ENCODE measurements at regions not wholly inside any gene's neighbourhood (a gene's known extent, or its start where the extent isn't known, plus 50 kb on each side); places are given as distances from the start of the nearest gene placed in this dataset.

DNA sequence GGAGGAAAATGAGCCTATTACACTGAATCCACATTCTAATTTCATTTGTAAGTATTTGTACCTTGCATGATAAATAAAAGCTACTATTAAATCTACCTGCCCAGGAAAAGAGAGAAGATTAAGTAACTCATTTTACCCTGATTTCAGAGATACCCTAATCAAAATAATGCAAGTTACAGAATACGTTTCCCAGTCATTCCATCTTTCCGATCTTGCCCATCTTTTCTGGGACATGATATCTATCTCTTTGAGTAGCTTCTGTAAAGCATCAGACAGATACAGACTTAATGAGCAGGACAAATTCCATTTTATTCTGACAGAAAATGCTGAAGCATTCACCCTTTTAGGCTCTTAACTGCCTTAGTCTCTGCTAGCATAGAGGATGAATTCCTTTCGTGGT, 56.6 kb downstream of the SPRY2 start:
- DNase-seq (ENCODE audit: low read depth in 2 of 2) = no peak

- DNase-seq (ENCODE audit: low read depth in 2 of 2) = no peak
Measured at GRCh38 chr13:80278706-80279105, 62.2 kb downstream of the SPRY2 start.

- no peak for DNase-seq (ENCODE audit: low read depth in 2 of 2)
Measured at GRCh38 chr13:80276371-80277289, 64.3 kb downstream of the SPRY2 start.

DNA sequence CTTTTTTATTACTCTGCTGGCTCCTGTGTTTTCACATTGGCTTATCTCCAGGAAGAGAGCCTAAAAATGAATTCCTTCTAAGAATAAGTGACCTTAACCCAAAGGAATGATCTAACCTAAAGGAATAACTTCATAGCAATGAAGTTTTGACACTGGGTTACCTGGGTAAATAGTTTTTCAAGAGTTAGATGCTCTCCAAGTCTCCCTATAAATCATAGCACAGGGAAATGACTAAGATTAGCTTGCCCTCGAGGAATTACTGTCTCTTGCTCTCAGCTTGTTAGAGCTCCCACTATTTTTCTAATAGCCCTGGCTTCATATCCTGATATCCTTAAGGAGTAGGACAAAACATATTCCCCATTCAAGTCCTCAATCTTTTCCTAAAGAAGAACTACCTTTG, 66.3 kb downstream of the SPRY2 start:
- no peak for DNase-seq (ENCODE audit: low read depth in 2 of 2)

DNA sequence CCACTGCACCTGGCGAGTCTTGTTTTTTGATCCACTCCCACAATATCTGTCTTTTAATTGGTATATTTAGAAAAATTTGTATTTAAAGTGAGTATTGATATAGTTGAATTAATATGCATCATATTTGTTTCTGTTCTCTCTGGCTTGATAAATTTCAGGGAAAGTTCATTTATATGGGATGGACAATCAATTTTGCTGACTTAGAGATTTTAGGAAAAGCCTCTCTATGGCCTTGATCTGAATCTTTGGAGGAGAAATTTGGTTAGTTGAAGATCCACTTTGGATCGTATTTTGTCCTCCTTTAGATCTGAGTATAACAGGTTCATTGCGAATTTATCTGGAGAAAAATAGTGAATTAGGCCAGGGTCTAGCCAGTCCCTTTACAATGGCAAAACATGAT, 67.2 kb downstream of the SPRY2 start:
- no peak for DNase-seq (ENCODE audit: low read depth in 2 of 2)

GRCh38 chr13:80265348-80265747, 75.6 kb downstream of the SPRY2 start:
- no peak for DNase-seq (ENCODE audit: low read depth in 2 of 2)

- no peak for DNase-seq (ENCODE audit: low read depth in 2 of 2)
Measured at GRCh38 chr13:80263745-80264513, 77.0 kb downstream of the SPRY2 start.

- DNase-seq (ENCODE audit: low read depth in 2 of 2) = no peak
Measured at GRCh38 chr13:80262051-80262695, 78.8 kb downstream of the SPRY2 start.

GRCh38 chr13:80259159-80259558, 81.8 kb downstream of the SPRY2 start:
- no peak for DNase-seq (ENCODE audit: low read depth in 2 of 2)

DNA sequence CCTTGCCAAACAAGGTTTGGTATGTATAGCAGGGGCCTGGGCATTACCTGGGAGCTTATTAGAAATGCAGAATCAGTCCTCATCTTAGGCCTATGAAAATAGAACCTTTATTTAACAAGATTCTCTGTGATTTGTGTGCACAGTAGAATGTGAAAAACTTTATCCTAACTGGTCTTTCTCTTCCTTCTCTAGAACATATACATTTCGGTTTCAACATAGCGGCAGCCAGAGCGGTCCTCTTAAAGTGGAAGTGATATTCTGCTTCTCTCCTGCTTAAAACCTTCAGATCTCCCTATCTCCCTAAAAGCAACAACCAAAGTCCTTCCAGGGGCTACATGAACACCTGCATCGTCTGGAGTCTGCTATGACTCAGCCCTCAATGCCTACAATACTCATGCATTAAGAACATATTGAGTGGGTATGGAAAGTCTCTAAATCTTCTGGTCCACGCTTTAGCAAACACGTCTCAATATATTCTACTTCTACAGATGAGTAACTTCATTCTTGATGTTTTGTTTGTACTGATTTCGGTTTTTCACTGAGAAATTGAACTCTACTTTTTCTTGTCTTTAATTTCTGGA, 84.5 kb downstream of the SPRY2 start:
- no peak for DNase-seq (ENCODE audit: low read depth in 2 of 2)

- DNase-seq (ENCODE audit: low read depth in 2 of 2) = no peak
Measured at GRCh38 chr13:80255946-80256345, 85.0 kb downstream of the SPRY2 start.

DNA sequence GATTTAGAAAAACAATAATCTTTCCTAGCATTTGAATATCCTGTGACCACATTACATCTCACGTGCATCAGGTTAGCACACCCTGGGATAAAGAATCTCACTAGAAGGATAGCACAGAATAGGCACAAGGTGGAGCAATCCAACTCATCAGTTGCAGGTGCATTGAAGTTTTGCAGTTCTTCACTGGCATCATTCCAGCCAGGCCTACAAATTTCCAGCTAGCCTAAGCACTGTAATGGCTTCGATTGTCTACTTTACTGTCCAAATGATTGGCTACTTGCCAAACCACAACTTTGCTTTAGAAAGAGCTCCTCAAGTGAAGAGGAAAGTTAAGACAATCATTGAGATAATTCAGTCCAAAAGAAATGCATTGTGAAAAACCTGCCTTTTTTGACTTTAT, 89.5 kb downstream of the SPRY2 start:
- DNase-seq (ENCODE audit: low read depth in 2 of 2) = no peak

DNA sequence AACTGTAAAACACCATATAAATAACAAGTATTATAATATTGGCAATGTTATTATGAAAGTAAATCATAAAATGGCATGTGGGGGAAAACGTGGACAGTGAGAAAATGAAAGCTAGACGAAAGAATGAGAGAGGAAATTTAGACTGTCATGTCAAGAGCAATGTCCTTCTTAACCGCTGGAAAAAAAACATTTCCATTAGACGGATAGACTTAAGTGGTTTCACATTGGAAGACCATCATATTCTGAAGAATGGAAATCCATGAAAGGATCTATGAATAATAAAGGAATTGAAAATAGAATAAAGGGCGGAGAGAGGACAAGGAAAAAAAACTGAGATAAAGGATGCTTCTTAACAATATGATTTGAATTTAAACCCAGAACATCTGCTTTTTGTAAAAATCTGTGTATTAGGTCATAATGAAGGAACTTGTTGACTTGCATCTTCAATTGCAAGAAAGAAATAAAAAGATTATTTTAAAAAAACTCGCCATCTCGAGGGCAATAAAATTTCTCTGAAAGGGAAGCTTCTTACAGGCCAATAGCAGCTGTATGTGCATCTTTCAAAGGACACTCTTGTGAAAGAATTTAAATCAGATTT, 90.6 kb downstream of the SPRY2 start:
- no peak for DNase-seq (ENCODE audit: low read depth in 2 of 2)

GRCh38 chr13:80249516-80250212, 91.3 kb downstream of the SPRY2 start:
- DNase-seq (ENCODE audit: low read depth in 2 of 2) = no peak

DNA sequence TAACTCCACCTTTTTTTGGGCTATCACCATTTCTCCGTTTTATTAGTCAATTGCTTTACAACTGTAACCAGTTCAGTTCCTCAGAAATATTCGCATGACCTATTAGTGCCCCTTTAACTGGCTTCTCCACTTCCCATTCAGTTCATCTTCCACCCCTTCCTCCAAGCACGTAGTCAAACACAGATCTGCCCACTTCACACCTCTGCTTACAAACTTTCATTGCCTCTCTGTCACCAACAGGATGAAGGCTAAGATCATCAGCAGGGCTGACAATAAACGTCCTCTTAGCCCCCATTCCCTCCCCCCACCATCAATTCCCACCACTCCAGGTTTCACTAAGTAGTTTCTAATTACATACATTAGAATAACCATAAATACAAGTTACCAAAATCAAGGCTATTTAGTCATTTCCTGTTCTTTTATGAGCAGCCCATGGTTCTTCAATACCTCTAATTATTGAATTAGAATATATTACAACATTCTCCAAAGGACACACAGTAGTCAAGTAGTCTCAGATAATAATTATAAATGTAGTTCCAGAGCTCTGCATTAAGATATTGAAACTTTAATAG, 95.7 kb downstream of the SPRY2 start:
- no peak for DNase-seq (ENCODE audit: low read depth in 2 of 2)

DNA sequence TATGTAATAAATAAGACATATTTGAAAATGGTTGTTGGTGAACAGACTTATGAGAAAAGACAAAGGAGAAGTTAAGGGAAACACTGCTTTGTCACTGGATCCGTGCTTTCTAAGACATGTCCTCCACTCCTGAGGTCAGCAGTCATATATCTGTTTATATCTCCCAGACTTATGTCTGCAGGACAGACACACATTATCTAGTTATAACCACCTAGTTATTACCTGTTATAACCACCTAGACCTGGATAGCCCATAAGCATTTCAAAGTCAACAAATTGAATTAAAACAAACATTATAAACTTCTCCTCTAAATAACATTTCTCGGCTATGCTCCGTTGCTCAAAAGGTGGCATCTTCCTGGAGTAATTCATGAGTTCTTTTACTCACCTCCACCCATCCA, 96.4 kb downstream of the SPRY2 start:
- no peak for DNase-seq (ENCODE audit: low read depth in 2 of 2)

DNA sequence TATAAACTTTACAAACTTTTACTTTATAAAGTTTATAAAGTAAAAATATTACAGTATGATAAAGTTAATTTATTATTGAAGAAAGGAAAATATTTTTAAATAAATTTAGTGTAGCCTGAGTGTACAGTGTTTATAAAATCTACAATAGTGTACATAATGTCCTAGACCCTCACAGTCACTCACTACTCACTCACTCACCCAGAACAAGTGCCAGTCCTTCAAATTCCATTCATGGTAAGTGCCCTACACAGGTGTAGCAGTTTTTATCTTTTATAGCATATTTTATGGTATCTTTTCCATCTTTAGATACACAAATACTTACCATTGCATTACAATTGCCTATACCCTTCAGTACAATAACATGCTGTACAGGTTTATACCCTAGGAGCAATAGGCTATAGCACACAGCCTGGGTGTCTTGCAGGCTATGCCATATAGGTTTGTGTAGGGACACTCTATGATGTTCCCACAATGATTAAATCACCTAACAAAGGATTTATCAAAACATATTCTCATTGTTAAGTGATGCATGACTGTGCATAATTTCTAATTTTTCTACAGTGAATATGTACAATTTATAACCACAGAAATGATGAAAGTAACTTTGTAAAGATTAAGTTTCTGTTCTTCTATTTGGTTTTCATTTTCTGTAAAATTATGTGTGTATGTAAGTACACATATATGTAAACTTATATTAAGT, 98.0 kb downstream of the SPRY2 start:
- no peak for DNase-seq (ENCODE audit: low read depth in 2 of 2)

DNA sequence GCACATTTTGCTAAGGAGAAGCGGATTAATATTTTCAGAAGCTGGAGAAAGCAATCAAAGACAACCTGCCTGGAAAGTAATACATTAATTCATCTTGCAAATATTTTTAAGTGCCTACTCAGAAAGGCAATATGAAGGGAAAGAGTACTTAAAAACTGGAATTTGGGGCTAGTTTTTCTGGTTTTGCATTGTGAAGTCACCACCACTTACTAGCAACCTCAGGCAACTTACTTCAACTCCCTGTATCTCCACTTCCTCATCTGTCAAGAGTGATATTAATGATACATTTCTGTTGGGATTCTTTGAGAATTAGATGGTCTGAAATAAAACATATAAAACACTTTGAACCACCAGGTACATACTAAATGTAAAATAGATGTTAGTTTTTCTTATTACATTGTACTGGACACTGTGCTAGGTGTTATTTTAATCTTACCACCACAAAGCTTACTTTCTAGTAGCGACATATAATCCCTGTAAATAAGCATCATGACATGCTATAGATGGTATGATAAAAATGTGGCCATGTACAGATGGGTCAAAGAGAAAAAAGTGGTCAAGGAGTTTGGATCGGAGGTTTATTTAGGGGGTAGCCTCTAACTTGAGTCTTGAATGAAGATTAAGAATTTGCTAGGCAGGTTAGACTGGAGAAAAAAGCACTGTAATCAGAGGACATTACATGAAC, 101.2 kb downstream of the SPRY2 start:
- DNase-seq (ENCODE audit: low read depth in 2 of 2) = no peak

GRCh38 chr13:80239116-80239515, 101.8 kb downstream of the SPRY2 start:
- DNase-seq (ENCODE audit: low read depth in 2 of 2) = no peak

DNA sequence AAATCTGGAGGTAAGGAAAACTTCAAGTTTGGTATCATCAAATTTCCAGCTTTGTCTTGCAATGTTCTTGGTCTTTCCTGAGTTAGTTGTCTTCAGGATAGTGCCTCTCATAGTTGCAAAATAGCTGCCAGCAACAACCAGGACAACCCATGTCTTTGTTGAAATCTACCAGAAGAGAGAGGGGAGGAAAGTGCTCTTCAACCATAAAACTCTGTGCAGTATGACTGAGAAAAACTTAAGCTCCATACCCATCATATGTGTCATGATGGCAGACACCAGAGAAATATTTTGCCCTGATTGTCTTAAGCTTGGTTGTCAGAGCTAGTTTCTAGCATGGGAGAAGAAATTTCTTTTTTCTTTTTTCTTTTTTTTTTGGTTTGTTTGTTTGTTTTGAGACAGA, 103.3 kb downstream of the SPRY2 start:
- no peak for DNase-seq (ENCODE audit: low read depth in 2 of 2)

All from stimulated activated CD8-positive, alpha-beta memory T cell treated with anti-CD3 and anti-CD28 coated beads, Interleukin-7, amount 100 ng/mL, for 1 hour (primary cell).